HL-60/S4 (cell line): ENCODE measurements at regions not wholly inside any gene's neighbourhood (a gene's known extent, or its start where the extent isn't known, plus 50 kb on each side); places are given as distances from the start of the nearest gene placed in this dataset.
"Not testable (repeated sequence)": the region's sequence is repeated elsewhere in the genome, so short reads cannot be mapped to it uniquely, and the experiment has no call there.

Experiments
- in situ Hi-C: fragments of 300-500 bp; cut with MboI; formaldehyde crosslinking; loops from 2 replicates; pipeline ENCODE4 v1.14.3; 2022; ENCODE audit warnings: low sequenced_read_pairs

DNA sequence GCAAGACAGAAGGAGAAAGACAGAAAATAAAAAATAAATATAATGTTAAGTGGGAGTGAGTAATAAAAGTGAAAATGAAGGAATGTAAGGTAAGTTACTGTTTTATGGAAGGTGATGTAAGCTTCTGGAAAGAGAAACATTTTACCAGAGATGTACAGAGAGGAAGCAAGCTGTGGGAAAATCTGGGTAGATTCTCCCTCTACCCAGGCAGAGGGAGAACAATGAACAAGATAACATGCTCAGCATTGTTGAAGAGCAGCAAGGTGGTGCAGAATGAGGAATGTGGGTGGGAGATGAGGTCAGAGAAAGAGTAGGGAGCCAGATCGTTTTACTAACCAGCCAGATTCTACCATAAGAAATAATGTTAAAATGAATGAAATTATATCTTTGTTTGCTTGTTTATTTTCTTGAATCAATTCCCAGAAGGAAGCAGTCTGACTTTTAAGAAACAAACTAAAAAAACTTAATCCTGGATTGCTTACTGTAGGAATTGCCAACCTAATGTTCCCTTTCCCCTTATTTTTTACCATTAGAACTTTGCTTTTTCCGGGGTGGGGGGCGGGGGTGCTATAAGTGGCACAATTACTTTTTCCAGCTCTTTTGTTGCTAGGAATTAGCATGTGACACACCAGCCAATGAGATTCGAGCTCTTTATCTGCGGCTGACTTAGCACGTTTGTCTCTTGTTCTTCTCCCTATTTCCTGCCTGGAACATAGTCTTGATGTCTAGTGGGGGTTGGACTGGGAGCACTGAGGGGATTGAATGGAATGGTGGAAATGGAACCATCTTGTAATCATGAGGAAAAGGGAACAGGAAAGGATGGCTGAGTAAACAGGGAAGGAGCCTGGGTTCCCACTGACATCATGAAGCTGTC is 356.7 kb downstream of the TMEM167A start:
- in situ Hi-C loops = no loop called here

DNA sequence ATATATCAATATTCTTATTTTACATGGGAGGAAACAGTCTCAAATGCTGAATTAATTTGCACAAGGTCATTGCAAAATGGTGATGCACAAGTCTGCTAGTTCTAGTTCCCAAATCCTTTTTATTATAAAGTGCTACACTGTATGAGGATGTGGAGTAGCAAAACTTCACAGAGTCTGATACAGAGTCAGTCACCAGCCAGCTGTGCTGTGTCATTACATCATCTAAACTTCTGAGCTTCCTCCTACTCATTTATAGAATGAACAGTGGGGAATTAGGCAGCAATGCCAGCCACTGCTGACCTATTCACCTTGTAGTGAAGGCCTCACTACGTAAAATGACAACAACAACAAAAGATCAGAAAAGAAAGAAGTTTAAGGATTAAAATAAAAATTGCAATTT is 357.8 kb downstream of the TMEM167A start:
- in situ Hi-C loops = no loop called here

DNA sequence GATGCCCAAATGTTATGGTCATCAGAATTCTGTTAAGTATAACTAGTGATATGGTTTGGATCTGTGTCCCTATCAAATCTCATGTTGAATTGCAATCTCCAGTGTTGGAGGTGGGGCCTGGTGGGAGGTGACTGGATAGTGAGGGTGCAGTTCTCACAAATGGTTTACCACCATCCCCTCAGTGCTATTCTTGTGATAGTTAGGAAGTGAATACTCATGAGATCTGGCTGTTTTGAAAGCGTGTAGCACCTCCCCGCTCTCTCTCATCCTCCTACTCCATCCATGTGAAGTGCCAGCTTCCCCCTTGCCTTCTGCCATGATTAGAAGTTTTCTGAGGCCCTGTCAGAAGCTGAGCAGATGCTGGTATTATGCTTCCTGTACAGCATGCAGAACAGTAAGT is 359.5 kb downstream of the TMEM167A start:
- in situ Hi-C loops = no loop called here

- in situ Hi-C loops = not testable (repeated sequence)
These were observed 362.5 kb downstream of the TMEM167A start for GRCh38 chr5:82714732-82715131.

DNA sequence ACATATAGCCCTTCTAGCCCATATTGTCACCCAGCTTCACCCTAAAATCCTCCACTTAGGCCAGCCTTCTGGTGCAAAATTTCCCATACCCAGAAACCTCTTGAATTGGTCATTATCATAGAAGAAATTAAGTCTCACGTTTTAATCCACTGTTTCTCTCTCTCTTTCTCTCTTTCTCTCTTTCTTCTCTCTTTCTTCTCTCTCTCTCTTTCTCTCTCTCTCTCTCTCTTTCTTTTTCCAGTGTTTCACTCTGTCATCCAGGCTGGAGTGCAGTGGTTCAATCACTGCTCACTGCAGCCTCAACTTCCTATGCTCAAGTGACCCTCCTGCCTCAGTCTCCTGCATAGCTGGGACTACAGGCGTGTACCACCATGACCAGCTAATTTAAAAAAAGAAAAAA is 363.4 kb downstream of the TMEM167A start:
- in situ Hi-C loops = no loop called here

- in situ Hi-C loops = no loop called here
These were observed 369.5 kb downstream of the TMEM167A start for GRCh38 chr5:82707741-82708140.

DNA sequence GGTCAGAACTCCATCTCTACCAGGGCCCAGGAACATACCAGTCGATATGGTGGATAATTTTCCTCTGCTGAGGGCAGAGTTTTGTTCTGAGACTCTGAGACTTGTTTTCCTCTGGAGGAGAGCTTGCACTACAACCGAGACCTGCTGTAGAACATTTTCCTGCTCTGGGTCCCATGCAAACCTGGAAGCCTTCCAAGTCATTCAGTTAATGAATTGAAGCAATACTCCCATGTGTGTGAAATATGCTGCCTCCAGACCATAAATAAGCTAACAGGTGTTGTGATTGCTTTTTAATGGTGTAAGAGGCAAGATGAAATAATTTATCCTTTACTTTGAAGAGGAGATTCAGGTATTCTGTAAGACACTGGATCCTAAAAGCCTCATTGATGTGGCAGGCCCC is 372.8 kb downstream of the TMEM167A start:
- in situ Hi-C loops = no loop called here

DNA sequence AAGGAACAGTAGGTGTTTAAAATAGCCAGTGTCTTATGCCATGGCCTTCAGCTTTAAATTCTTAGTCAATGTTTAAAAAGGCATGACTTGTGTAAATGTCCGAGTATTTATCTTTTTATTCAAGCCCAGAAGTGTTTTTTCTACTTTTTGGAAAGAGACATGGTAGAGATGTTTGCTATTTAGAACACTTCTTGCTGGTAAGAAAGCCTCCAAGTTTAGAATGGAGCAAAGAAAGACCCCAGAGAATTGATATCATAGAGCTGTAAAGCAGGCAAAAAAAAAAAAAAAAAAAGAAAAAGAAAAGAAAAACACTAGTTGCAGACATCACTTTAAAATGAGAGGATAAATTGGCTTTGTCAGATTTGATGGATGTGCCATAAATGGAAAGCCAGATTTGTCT is 375.1 kb downstream of the TMEM167A start:
- in situ Hi-C loops = no loop called here

- in situ Hi-C loops = no loop called here
These were observed 377.5 kb downstream of the TMEM167A start for GRCh38 chr5:82699737-82700136.

GRCh38 chr5:82698026-82698425 is 379.2 kb downstream of the TMEM167A start:
- in situ Hi-C loops = no loop called here

GRCh38 chr5:82694711-82695285 is 382.4 kb downstream of the TMEM167A start:
- in situ Hi-C loops = no loop called here

GRCh38 chr5:82692826-82693225 is 384.4 kb downstream of the TMEM167A start:
- in situ Hi-C loops = no loop called here

DNA sequence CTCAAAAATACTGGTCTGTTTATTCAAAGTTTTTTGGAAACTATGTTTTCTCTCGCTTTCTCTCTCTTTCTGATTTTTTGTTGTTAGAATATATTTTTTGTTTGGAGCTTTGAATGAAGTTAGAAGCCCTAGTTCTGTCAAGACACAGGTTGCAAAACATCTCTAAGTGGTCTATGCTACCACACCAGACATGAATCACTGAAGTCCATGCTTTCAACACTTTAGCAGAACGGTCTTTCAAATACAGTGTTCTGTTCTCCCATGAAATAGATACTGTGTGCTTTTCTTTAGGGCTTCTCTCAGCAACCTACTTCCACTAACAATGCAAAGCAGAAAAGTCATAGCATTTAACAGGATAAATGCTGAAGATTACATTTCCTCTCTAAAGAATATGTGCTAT is 392.5 kb downstream of the TMEM167A start:
- in situ Hi-C loops = no loop called here

DNA sequence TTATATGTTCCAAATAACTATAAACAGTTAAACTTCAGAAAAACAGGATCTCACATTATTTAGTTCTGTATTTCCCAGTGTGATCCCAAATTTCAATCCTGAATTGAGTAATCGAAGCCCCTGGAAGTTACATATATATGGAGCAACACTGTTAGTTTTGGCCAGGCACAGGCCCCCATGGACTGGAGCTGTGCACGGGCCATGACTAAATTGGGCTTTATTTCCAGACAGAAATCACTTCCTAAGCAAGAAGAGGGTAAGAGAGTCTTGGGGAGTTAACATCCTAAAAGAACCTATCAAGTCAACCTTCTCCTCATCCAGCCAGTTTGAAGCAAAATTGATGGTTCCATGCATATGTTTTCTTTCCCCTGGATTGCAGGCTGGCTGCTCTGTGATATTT is 393.0 kb downstream of the TMEM167A start:
- in situ Hi-C loops = no loop called here

GRCh38 chr5:82679660-82680059 is 397.5 kb downstream of the TMEM167A start:
- in situ Hi-C loops = no loop called here

GRCh38 chr5:82676661-82677060 is 398.5 kb upstream of the RPS23 start:
- in situ Hi-C loops = no loop called here

GRCh38 chr5:82674671-82675070 is 396.5 kb upstream of the RPS23 start:
- in situ Hi-C loops = no loop called here

GRCh38 chr5:82673057-82673809 is 395.1 kb upstream of the RPS23 start:
- in situ Hi-C loops = no loop called here

DNA sequence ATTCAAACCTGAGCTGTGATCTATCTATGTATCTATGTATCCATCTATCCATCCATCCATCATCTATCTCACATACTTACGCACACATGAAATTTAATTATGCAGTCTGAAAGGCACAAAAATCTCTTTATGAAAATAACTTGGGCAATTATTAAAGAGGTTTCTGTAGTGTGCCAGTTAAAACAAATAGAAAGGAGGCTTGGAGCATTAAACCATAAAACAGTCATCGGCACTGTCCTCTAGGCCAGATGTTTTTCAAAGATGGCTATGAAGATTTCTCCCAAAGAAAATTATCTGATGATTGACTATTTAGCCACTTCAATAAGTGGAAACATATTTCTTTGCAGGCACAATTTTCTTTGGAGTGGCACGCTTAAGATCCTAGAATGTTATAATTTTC is 392.5 kb upstream of the RPS23 start:
- in situ Hi-C loops = no loop called here

- in situ Hi-C loops = no loop called here
These were observed 391.6 kb upstream of the RPS23 start for GRCh38 chr5:82669720-82670119.

GRCh38 chr5:82666312-82666711 is 388.2 kb upstream of the RPS23 start:
- in situ Hi-C loops = no loop called here

- in situ Hi-C loops = no loop called here
These were observed 386.6 kb upstream of the RPS23 start for GRCh38 chr5:82664732-82665131.
